KBM-7 (cell line): ENCODE measurements at regions not wholly inside any gene's neighbourhood (a gene's known extent, or its start where the extent isn't known, plus 50 kb on each side); places are given as distances from the start of the nearest gene placed in this dataset.
A peak's percentile ranks its signal among the peaks of the same experiment; 100 is the strongest.
"Not testable (repeated sequence)": the region's sequence is repeated elsewhere in the genome, so short reads cannot be mapped to it uniquely, and the experiment has no call there.

Experiments used
- DNase-seq: peaks from one replicate; pipeline ENCODE4 v3.0.0-alpha.2; 2015
- in situ Hi-C: fragments of 300-500 bp; cut with MboI; formaldehyde crosslinking; loops from 2 replicates; pipeline ENCODE4 v1.14.3; 2020; ENCODE audit warnings: low sequenced_read_pairs, low pct_unique_long_range_greater_than_20kb, mixed read lengths

- DNase-seq, in situ Hi-C loops: not testable (repeated sequence)
Observed at GRCh38 chrX:89539150-89539549, 382.6 kb upstream of the TGIF2LX start.

GRCh38 chrX:89557146-89557545, 364.6 kb upstream of the TGIF2LX start:
- in situ Hi-C loops, DNase-seq: not testable (repeated sequence)

GRCh38 chrX:89562079-89562478, 359.6 kb upstream of the TGIF2LX start:
- in situ Hi-C loops, result not testable (repeated sequence)

GRCh38 chrX:89563107-89563506, 358.6 kb upstream of the TGIF2LX start:
- DNase-seq, in situ Hi-C loops: not testable (repeated sequence)

More at GRCh38 chrX:89562079-89562478, 359.6 kb upstream of the TGIF2LX start:
- DNase-seq, result not testable (repeated sequence)

- not testable (repeated sequence) for DNase-seq
Observed at GRCh38 chrX:89567787-89568186, 353.9 kb upstream of the TGIF2LX start.

GRCh38 chrX:89581868-89582267, 339.8 kb upstream of the TGIF2LX start:
- in situ Hi-C loops, DNase-seq: not testable (repeated sequence)

More at GRCh38 chrX:89567787-89568186, 353.9 kb upstream of the TGIF2LX start:
- in situ Hi-C loops, result not testable (repeated sequence)

GRCh38 chrX:89631858-89632257, 289.9 kb upstream of the TGIF2LX start:
- DNase-seq, in situ Hi-C loops: not testable (repeated sequence)

GRCh38 chrX:89635887-89636286, 285.8 kb upstream of the TGIF2LX start:
- in situ Hi-C loops, DNase-seq: not testable (repeated sequence)

- in situ Hi-C loops, DNase-seq: not testable (repeated sequence)
Observed at GRCh38 chrX:89658662-89659061, 263.0 kb upstream of the TGIF2LX start.

- DNase-seq, in situ Hi-C loops: not testable (repeated sequence)
Observed at GRCh38 chrX:89706481-89706880, 215.2 kb upstream of the TGIF2LX start.

GRCh38 chrX:89707363-89707927, 214.3 kb upstream of the TGIF2LX start:
- in situ Hi-C loops, DNase-seq: not testable (repeated sequence)

GRCh38 chrX:89734367-89734766, 187.3 kb upstream of the TGIF2LX start:
- DNase-seq, in situ Hi-C loops: not testable (repeated sequence)

- in situ Hi-C loops, result not testable (repeated sequence)
- DNase-seq, result peak; percentile 84
Observed at GRCh38 chrX:89756466-89756865, 165.2 kb upstream of the TGIF2LX start.

GRCh38 chrX:89757767-89758166, 163.9 kb upstream of the TGIF2LX start:
- peak; percentile 13 for DNase-seq
- in situ Hi-C loops, result not testable (repeated sequence)

GRCh38 chrX:89759076-89759685, 162.5 kb upstream of the TGIF2LX start:
- in situ Hi-C loops, DNase-seq: not testable (repeated sequence)

- DNase-seq, in situ Hi-C loops: not testable (repeated sequence)
Observed at GRCh38 chrX:89771639-89772038, 150.1 kb upstream of the TGIF2LX start.

GRCh38 chrX:89811440-89811839, 110.3 kb upstream of the TGIF2LX start:
- in situ Hi-C loops, result not testable (repeated sequence)

GRCh38 chrX:89839723-89840122, 82.0 kb upstream of the TGIF2LX start:
- in situ Hi-C loops, DNase-seq: not testable (repeated sequence)

More at GRCh38 chrX:89811440-89811839, 110.3 kb upstream of the TGIF2LX start:
- DNase-seq, result not testable (repeated sequence)

GRCh38 chrX:89871662-89872061, 50.0 kb upstream of the TGIF2LX start:
- peak; percentile 44 for DNase-seq
- in situ Hi-C loops, result not testable (repeated sequence)
